Kidney epithelial cell (primary cell): ENCODE measurements at regions not wholly inside any gene's neighbourhood (a gene's known extent, or its start where the extent isn't known, plus 50 kb on each side); places are given as distances from the start of the nearest gene placed in this dataset.

ENCODE experiments used
- DNase-seq: peaks from one replicate; pipeline ENCODE4 v3.0.0-alpha.2; 2010; ENCODE audit warnings: low read depth
- H3K27me3 ChIP-seq: 2 replicates; pipeline ENCODE4 v1.6.0; 2011; ENCODE audit warnings: low read length; ENCODE audit not compliant: control insufficient read depth, insufficient read depth
- H3K36me3 ChIP-seq: 2 replicates; pipeline ENCODE4 v1.5.1; 2011; ENCODE audit warnings: low read length; ENCODE audit not compliant: control insufficient read depth, insufficient read depth
- H3K4me3 ChIP-seq: 2 replicates; pipeline ENCODE4 v1.5.1; 2011; ENCODE audit warnings: low read depth, mild to moderate bottlenecking, control low read depth, low read length
- TF ChIP-seq, protein P1 (sequence below): IDR thresholded peaks from 2 replicates; pipeline ENCODE4 v1.5.1; 2011; ENCODE audit warnings: mild to moderate bottlenecking, moderate library complexity, low read length, control low read depth, inconsistent platforms; ENCODE audit not compliant: insufficient read depth, poor library complexity, severe bottlenecking

DNA sequence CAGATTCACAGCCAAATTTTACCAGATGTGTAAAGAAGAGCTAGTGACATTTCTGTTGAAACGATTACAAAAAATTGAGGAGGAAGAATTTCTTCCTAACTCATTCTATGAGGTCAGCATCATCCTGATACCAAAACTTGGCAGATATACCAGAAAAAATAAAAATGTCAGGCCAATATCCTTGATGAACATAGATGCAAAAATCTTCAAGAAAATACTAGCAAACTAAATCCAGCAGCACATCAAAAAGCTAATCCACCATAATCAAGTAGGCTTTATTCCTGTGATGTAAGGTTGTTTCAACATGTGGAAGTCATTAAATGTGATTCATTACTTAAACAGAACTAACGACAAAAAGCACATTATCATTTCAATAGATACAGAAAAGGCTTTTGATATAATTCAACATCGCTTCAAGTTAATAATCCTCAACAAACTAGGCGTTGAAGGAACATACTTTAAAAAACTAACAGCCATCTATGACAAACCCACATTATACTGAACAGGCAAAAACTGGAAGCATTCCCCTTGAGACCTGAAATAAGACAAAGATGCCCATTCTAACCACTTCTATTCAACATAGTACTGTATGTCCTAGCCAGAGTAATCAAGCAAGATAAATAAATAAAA, 807.7 kb upstream of the ZWINT start:
- TF ChIP-seq, protein P1, sequence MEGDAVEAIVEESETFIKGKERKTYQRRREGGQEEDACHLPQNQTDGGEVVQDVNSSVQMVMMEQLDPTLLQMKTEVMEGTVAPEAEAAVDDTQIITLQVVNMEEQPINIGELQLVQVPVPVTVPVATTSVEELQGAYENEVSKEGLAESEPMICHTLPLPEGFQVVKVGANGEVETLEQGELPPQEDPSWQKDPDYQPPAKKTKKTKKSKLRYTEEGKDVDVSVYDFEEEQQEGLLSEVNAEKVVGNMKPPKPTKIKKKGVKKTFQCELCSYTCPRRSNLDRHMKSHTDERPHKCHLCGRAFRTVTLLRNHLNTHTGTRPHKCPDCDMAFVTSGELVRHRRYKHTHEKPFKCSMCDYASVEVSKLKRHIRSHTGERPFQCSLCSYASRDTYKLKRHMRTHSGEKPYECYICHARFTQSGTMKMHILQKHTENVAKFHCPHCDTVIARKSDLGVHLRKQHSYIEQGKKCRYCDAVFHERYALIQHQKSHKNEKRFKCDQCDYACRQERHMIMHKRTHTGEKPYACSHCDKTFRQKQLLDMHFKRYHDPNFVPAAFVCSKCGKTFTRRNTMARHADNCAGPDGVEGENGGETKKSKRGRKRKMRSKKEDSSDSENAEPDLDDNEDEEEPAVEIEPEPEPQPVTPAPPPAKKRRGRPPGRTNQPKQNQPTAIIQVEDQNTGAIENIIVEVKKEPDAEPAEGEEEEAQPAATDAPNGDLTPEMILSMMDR = no peak
- DNase-seq = no peak
- H3K36me3 ChIP-seq = no peaks in the 10 kb centered on the region
- H3K4me3 ChIP-seq = no peak overlapping the region
- no peaks in the 10 kb centered on the region for H3K27me3 ChIP-seq

DNA sequence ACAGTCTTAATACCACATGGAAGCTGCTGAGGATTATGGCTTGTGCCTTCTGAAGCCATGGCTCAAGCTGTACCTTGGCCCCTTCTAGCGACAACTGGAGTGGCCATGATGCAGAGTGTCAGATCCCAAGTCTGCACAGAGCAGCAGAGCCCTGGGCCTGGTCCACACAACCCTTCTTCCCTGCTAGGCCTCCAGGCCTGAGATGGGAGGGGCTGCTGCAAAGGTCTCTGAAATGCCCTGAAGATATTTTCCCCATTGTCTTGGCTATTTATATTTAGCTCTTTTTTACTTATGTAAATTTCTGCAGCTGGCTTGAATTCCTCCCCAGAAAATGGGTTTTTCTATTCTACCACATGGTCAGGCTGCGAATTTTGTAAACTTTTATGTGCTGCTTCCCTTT, 804.6 kb upstream of the ZWINT start:
- no peak overlapping the region for H3K4me3 ChIP-seq
- TF ChIP-seq, protein P1 = no peak
- H3K27me3 ChIP-seq = no peaks in the 10 kb centered on the region
- no peaks in the 10 kb centered on the region for H3K36me3 ChIP-seq
- DNase-seq = no peak

DNA sequence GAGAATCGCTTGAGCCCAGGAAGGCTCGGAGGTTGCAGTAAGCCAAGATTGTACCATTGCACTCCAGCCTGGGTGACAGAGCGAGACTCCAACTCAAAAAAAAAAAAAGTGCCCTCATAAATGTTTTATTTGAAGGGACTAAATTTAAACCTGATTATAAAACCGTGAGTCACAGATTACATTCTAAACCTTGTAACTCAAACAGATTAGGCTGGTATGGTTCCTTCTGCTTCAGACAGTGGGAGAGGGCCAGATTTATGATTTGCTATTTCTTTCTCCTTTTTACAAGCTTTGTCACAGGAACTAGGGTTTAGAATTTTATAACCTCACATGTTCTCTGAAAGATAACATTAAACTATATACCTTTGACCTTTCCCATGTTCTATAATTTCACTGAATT, 801.2 kb upstream of the ZWINT start:
- Histone ChIP-seq H3K4me3 (no peak overlapping the region), H3K36me3 (no peaks in the 10 kb centered on the region), H3K27me3 (no peaks in the 10 kb centered on the region)
- TF ChIP-seq, protein P1 = no peak
- DNase-seq = no peak

DNA sequence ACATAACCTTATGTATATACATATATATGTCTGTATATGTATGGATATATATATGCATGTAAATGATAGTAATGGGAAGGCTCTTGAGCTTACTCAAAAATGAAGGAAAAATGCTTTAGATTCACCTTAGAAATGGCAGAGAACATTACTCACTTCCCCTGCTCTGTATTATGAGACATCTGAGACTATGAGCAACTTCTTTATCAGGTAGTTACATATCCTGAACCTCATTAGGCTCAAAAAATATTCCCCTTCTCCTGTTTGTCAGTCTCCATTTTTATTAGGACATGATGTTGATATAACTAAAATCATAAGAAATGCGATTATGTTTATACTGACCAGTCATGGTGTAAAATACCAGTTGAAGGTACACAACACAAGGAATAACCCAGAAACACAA, 800.1 kb upstream of the ZWINT start:
- TF ChIP-seq, protein P1 = no peak
- no peak for DNase-seq

DNA sequence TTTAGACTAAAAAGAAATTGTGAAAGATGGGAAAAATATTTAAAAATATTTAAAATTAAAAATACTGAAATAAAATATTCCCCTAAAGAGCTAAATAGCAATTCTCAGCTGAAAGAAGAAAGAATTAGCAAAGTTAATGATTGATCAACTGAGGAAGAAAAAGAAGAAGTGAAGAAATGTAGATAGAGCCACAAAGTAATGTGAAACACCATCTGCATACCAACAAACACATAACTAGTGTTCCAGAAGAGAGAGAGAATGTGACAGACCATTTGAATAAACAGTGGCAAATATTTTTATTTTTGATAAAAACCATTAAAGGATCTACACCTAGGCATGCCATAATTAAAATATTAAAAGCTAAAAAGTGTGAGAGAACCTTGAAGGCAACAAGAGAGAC, 784.5 kb upstream of the ZWINT start:
- Histone ChIP-seq H3K36me3 (no peaks in the 10 kb centered on the region), H3K27me3 (no peaks in the 10 kb centered on the region)
- TF ChIP-seq, protein P1 = no peak

More for the DNA sequence above, 800.1 kb upstream of the ZWINT start:
- Histone ChIP-seq H3K4me3 (no peak overlapping the region), H3K36me3 (no peaks in the 10 kb centered on the region), H3K27me3 (no peaks in the 10 kb centered on the region)

DNA sequence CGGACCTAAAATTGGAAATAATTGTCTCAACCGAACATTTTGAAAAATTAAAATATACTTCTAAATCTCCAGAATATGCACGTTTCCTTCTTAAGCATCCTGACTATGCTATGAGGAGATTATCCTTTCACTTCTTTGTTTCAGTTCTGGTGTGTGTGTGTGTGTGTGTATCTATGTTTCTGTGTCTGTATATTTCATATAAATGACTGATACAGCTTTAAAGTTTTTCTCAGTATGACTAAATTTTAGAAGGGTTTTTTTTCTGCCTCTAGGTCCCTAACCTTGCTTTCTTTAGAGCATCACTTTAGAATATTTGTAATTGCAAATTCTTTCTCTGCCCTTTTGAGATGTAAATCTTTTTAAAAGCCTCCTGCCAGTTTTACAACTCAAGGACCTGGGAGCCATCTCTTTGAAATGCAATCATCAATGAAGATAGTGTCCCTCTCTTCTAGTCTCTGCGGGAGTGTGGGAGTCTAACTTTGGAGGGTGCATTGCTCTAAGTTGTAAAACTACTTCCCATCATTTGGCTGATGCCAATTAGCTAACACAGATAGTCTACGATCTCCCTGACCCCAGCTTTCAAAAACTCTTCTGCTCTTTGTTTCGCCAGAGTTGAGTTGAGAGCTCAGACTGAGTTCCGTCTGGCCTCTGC, 782.0 kb upstream of the ZWINT start:
- no peak for DNase-seq
- no peaks in the 10 kb centered on the region for H3K36me3 ChIP-seq
- H3K4me3 ChIP-seq = no peak overlapping the region
- TF ChIP-seq, protein P1 = no peak
- no peaks in the 10 kb centered on the region for H3K27me3 ChIP-seq

More for the DNA sequence above, 784.5 kb upstream of the ZWINT start:
- H3K4me3 ChIP-seq = no peak overlapping the region
- DNase-seq = no peak
